HG02798 (cell line): ENCODE measurements at regions not wholly inside any gene's neighbourhood (a gene's known extent, or its start where the extent isn't known, plus 50 kb on each side); places are given as distances from the start of the nearest gene placed in this dataset.

Experiments used
- ATAC-seq: cut with Tn5 transposase; IDR thresholded peaks from one replicate; pipeline ENCODE4 v1.9.1; 2021; ENCODE audit warnings: mild to moderate bottlenecking; ENCODE audit not compliant: unreplicated experiment, poor library complexity

- ATAC-seq: no peak
Observed at GRCh38 chr13:68261105-68261504, 1031.0 kb upstream of the PCDH9 start.

- no peak for ATAC-seq
Observed at GRCh38 chr13:68257111-68257842, 1027.1 kb upstream of the PCDH9 start.

GRCh38 chr13:68254151-68254550 is 1024.0 kb upstream of the PCDH9 start:
- no peak for ATAC-seq

- ATAC-seq: no peak
Observed at GRCh38 chr13:68234274-68234673, 1004.1 kb upstream of the PCDH9 start.

- ATAC-seq: no peak
Observed at GRCh38 chr13:68232351-68233130, 1002.4 kb upstream of the PCDH9 start.

- no peak for ATAC-seq
Observed at GRCh38 chr13:68214691-68215415, 984.7 kb upstream of the PCDH9 start.

- ATAC-seq: no peak
Observed at GRCh38 chr13:68199271-68199670, 969.1 kb upstream of the PCDH9 start.

GRCh38 chr13:68190818-68191217 is 960.7 kb upstream of the PCDH9 start:
- no peak for ATAC-seq

- peak; percentile 60 for ATAC-seq
Observed at GRCh38 chr13:68185444-68186141, 955.5 kb upstream of the PCDH9 start.

- no peak for ATAC-seq
Observed at GRCh38 chr13:68176475-68176874, 946.3 kb upstream of the PCDH9 start.

GRCh38 chr13:68174893-68175292 is 944.8 kb upstream of the PCDH9 start:
- no peak for ATAC-seq

- ATAC-seq: no peak
Observed at GRCh38 chr13:68173111-68173510, 943.0 kb upstream of the PCDH9 start.

- no peak for ATAC-seq
Observed at GRCh38 chr13:68170961-68171360, 940.8 kb upstream of the PCDH9 start.

- ATAC-seq: no peak
Observed at GRCh38 chr13:68168448-68168847, 938.3 kb upstream of the PCDH9 start.

- ATAC-seq: no peak
Observed at GRCh38 chr13:68160466-68160865, 930.3 kb upstream of the PCDH9 start.

GRCh38 chr13:68152414-68152813 is 922.3 kb upstream of the PCDH9 start:
- ATAC-seq: no peak

- no peak for ATAC-seq
Observed at GRCh38 chr13:68145852-68146251, 915.7 kb upstream of the PCDH9 start.

- no peak for ATAC-seq
Observed at GRCh38 chr13:68128297-68128915, 898.3 kb upstream of the PCDH9 start.

GRCh38 chr13:68125087-68125480 is 894.9 kb upstream of the PCDH9 start:
- ATAC-seq: no peak

- ATAC-seq: no peak
Observed at GRCh38 chr13:68124437-68125086, 894.4 kb upstream of the PCDH9 start.
